Ishikawa (cell line): ENCODE measurements at regions not wholly inside any gene's neighbourhood (a gene's known extent, or its start where the extent isn't known, plus 50 kb on each side); places are given as distances from the start of the nearest gene placed in this dataset.

Experiments
- CEBPB ChIP-seq: IDR thresholded peaks from 2 replicates; pipeline ENCODE4 v1.6.1; 2012
- CREB1 ChIP-seq: IDR thresholded peaks from 2 replicates; pipeline ENCODE4 v1.6.1; 2012; ENCODE audit warnings: low read depth
- EGR1 ChIP-seq: IDR thresholded peaks from 2 replicates; pipeline ENCODE4 v1.6.1; 2012
- EP300 ChIP-seq: IDR thresholded peaks from 2 replicates; pipeline ENCODE4 v1.6.1; 2012; ENCODE audit warnings: borderline replicate concordance
- FOXM1 ChIP-seq: IDR thresholded peaks from 2 replicates; pipeline ENCODE4 v1.6.1; 2012; ENCODE audit warnings: low read depth, borderline replicate concordance
- MAX ChIP-seq: IDR thresholded peaks from 2 replicates; pipeline ENCODE4 v1.6.1; 2012
- NFIC ChIP-seq: IDR thresholded peaks from 2 replicates; pipeline ENCODE4 v1.6.1; 2012
- RAD21 ChIP-seq: IDR thresholded peaks from 2 replicates; pipeline ENCODE4 v1.6.1; 2012; ENCODE audit warnings: low read depth
- REST ChIP-seq: IDR thresholded peaks from 2 replicates; pipeline ENCODE4 v1.6.1; 2012; ENCODE audit warnings: low read depth, mild to moderate bottlenecking
- TAF1 ChIP-seq: IDR thresholded peaks from 2 replicates; pipeline ENCODE4 v1.6.1; 2012; ENCODE audit warnings: low read depth, mild to moderate bottlenecking
- TCF12 ChIP-seq: IDR thresholded peaks from 2 replicates; pipeline ENCODE4 v1.6.1; 2012; ENCODE audit warnings: low read depth
- TEAD4 ChIP-seq: IDR thresholded peaks from 2 replicates; pipeline ENCODE4 v1.6.1; 2012
- USF1 ChIP-seq: IDR thresholded peaks from 2 replicates; pipeline ENCODE4 v1.6.1; 2012
- YY1 ChIP-seq: IDR thresholded peaks from 2 replicates; pipeline ENCODE4 v1.6.1; 2012; ENCODE audit warnings: low read depth
- ZBTB7A ChIP-seq: IDR thresholded peaks from 2 replicates; pipeline ENCODE4 v1.6.1; 2012; ENCODE audit warnings: low read depth

GRCh38 chr2:156083763-156084493 lies 248.6 kb downstream of the NR4A2 start:
- TF ChIP-seq TEAD4 (no peak), MAX (no peak), ZBTB7A (no peak), REST (no peak), TAF1 (no peak), CREB1 (no peak), USF1 (no peak), EGR1 (no peak), NFIC (no peak), FOXM1 (no peak), YY1 (no peak), RAD21 (no peak)

GRCh38 chr2:156079845-156080244 lies 252.7 kb downstream of the NR4A2 start:
- TF ChIP-seq NFIC (no peak), MAX (no peak), TAF1 (no peak)

- TF ChIP-seq TAF1, result no peak
- no peak for TF ChIP-seq YY1
- no peak for TF ChIP-seq EP300
- no peak for TF ChIP-seq CEBPB
- no peak for TF ChIP-seq TEAD4
- no peak for TF ChIP-seq CREB1
- TF ChIP-seq NFIC, result no peak
- no peak for TF ChIP-seq RAD21
- no peak for TF ChIP-seq USF1
- no peak for TF ChIP-seq TCF12
These were observed 255.3 kb downstream of the NR4A2 start for GRCh38 chr2:156077041-156077742.

- TF ChIP-seq USF1 (no peak), RAD21 (peak; percentile 48)
These were observed 266.6 kb downstream of the NR4A2 start for GRCh38 chr2:156065912-156066311.

- TF ChIP-seq FOXM1 (no peak), EP300 (no peak), TEAD4 (no peak), ZBTB7A (no peak), CEBPB (no peak), EGR1 (no peak), REST (no peak), USF1 (no peak), YY1 (no peak), TCF12 (no peak), TAF1 (no peak), RAD21 (no peak), NFIC (no peak), MAX (no peak), CREB1 (no peak)
These were observed 268.0 kb downstream of the NR4A2 start for GRCh38 chr2:156064540-156064939.
